Neural progenitor cell (in vitro differentiated cells): ENCODE measurements at regions not wholly inside any gene's neighbourhood (a gene's known extent, or its start where the extent isn't known, plus 50 kb on each side); places are given as distances from the start of the nearest gene placed in this dataset.
"Not testable (repeated sequence)": the region's sequence is repeated elsewhere in the genome, so short reads cannot be mapped to it uniquely, and the experiment has no call there.

Experiments used
- EZH2 ChIP-seq: fragments of 200-600 bp; sonication (generic); IDR thresholded peaks from 2 replicates; pipeline ENCODE4 v1.6.1; 2017; ENCODE audit warnings: antibody characterized with exemption, mild to moderate bottlenecking, moderate library complexity
- EZH2phosphoT487 ChIP-seq: fragments of 200-600 bp; sonication (generic); IDR thresholded peaks from 2 replicates; pipeline ENCODE4 v1.6.1; 2017; ENCODE audit warnings: antibody characterized with exemption
- TF ChIP-seq, protein P1 (sequence below): fragments of 200-600 bp; sonication (generic); IDR thresholded peaks from 2 replicates; pipeline ENCODE4 v1.5.1; 2017; ENCODE audit warnings: antibody characterized with exemption, mild to moderate bottlenecking

GRCh38 chr21:9688945-9689344 is 832.4 kb upstream of the TPTE start:
- TF ChIP-seq, protein P1, sequence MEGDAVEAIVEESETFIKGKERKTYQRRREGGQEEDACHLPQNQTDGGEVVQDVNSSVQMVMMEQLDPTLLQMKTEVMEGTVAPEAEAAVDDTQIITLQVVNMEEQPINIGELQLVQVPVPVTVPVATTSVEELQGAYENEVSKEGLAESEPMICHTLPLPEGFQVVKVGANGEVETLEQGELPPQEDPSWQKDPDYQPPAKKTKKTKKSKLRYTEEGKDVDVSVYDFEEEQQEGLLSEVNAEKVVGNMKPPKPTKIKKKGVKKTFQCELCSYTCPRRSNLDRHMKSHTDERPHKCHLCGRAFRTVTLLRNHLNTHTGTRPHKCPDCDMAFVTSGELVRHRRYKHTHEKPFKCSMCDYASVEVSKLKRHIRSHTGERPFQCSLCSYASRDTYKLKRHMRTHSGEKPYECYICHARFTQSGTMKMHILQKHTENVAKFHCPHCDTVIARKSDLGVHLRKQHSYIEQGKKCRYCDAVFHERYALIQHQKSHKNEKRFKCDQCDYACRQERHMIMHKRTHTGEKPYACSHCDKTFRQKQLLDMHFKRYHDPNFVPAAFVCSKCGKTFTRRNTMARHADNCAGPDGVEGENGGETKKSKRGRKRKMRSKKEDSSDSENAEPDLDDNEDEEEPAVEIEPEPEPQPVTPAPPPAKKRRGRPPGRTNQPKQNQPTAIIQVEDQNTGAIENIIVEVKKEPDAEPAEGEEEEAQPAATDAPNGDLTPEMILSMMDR = not testable (repeated sequence)
- TF ChIP-seq EZH2phosphoT487, EZH2: not testable (repeated sequence)
